ENCODE measurements at regions not wholly inside any gene's neighbourhood (a gene's known extent, or its start where the extent isn't known, plus 50 kb on each side); places are given as distances from the start of the nearest gene placed in this dataset.

DNA sequence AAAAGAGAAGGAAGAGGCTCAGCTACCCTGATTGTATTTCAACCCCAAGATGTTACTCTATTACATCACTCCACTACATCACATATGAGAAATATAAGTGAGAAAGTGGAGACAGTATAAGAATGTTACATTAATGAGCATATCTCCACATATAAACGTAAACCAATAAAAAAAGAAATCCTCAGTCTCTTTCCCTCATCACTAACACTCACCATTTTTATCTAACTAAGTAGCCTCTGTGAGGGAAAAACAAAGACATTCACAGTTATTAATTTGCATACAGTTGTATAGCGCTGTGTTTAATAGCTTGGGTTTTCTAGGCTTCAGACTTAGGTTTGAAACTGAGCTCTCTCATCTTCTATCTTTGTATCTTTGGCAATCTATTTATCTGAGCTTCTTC lies 489.1 kb upstream of the LRRTM4 start:
- Histone ChIP-seq H3F3A (ENCODE audit: insufficient read depth, low read length) (no peaks in the 10 kb centered on the region), H3K4me2 (ENCODE audit: low read length) (no peak overlapping the region), H3K79me2 (ENCODE audit: insufficient read depth, low read length) (no peaks in the 10 kb centered on the region), H3K9me2 (ENCODE audit: low read depth, low read length) (no peaks in the 10 kb centered on the region), H4K20me1 (ENCODE audit: insufficient read depth, low read length) (no peaks in the 10 kb centered on the region), H3K9ac (ENCODE audit: low read length) (no peak overlapping the region), H3K4me1 (ENCODE audit: insufficient read depth, low read length, severe bottlenecking) (no peaks in the 10 kb centered on the region), H3K36me3 (ENCODE audit: insufficient read depth, low read length) (no peaks in the 10 kb centered on the region), H3K4me3 (ENCODE audit: low read depth, low read length, poor library complexity, severe bottlenecking) (no peak overlapping the region), H3K27ac (ENCODE audit: low read depth, low read length, poor library complexity, severe bottlenecking) (no peak overlapping the region), H3K9me3 (ENCODE audit: low read length) (no peaks in the 10 kb centered on the region), H2AFZ (ENCODE audit: low read length) (no peak overlapping the region), H3K27me3 (ENCODE audit: insufficient read depth, low read length) (no peaks in the 10 kb centered on the region)
- no peak for TF ChIP-seq EZH2 (IDR thresholded peaks at IDR 0.05; ENCODE audit: borderline replicate concordance, low read length)

DNA sequence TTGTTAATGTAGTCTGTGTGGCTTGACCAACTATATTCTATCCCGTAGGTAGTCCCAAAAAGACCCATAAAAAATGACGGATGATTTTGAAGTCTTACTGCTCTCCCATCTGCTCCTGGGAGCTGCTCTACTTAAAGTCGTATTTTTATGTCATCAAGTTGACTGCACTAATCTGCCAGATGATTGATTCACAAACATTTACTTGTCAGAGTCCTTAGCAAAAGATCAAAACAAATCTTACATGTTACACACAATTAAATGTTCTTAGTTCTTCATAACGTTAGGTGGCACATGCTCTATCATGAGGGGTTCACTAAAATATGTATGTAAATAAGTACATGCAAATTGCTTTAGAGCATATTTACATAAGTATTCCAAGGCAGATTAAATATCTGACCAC lies 498.3 kb upstream of the LRRTM4 start:
- Histone ChIP-seq H3K27ac (ENCODE audit: low read depth, low read length, poor library complexity, severe bottlenecking) (no peak overlapping the region), H2AFZ (ENCODE audit: low read length) (no peak overlapping the region), H3K9me2 (ENCODE audit: low read depth, low read length) (no peaks in the 10 kb centered on the region), H3K4me3 (ENCODE audit: low read depth, low read length, poor library complexity, severe bottlenecking) (no peak overlapping the region), H3K4me1 (ENCODE audit: insufficient read depth, low read length, severe bottlenecking) (no peaks in the 10 kb centered on the region), H3K27me3 (ENCODE audit: insufficient read depth, low read length) (no peaks in the 10 kb centered on the region), H3K9ac (ENCODE audit: low read length) (no peak overlapping the region), H3K36me3 (ENCODE audit: insufficient read depth, low read length) (no peaks in the 10 kb centered on the region), H3K79me2 (ENCODE audit: insufficient read depth, low read length) (no peaks in the 10 kb centered on the region), H3K9me3 (ENCODE audit: low read length) (no peaks in the 10 kb centered on the region), H3F3A (ENCODE audit: insufficient read depth, low read length) (no peaks in the 10 kb centered on the region), H3K4me2 (ENCODE audit: low read length) (no peak overlapping the region), H4K20me1 (ENCODE audit: insufficient read depth, low read length) (no peaks in the 10 kb centered on the region)
- TF ChIP-seq, protein P1, sequence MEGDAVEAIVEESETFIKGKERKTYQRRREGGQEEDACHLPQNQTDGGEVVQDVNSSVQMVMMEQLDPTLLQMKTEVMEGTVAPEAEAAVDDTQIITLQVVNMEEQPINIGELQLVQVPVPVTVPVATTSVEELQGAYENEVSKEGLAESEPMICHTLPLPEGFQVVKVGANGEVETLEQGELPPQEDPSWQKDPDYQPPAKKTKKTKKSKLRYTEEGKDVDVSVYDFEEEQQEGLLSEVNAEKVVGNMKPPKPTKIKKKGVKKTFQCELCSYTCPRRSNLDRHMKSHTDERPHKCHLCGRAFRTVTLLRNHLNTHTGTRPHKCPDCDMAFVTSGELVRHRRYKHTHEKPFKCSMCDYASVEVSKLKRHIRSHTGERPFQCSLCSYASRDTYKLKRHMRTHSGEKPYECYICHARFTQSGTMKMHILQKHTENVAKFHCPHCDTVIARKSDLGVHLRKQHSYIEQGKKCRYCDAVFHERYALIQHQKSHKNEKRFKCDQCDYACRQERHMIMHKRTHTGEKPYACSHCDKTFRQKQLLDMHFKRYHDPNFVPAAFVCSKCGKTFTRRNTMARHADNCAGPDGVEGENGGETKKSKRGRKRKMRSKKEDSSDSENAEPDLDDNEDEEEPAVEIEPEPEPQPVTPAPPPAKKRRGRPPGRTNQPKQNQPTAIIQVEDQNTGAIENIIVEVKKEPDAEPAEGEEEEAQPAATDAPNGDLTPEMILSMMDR (IDR thresholded peaks at IDR 0.05; ENCODE audit: low read length): no peak
- no peak for TF ChIP-seq EZH2 (IDR thresholded peaks at IDR 0.05; ENCODE audit: borderline replicate concordance, low read length)

DNA sequence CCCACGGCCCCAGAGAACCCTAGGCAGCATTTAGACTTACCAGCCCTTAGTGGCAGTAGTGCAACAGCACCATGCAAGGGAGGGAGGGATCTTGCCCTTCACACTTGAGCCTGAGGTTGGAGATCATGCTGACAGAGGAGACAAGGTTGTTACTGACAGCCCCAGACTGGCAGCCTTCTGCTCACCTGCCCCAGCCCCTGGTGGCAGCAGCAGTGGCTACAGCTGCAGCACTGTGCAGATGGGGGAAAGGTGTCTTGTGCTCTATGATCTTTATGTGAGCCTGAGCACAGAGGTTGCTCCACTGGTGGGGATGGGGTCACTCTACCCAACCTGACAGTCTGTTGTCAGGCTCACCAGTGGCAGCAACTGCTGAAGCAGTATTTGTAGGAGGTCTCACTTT lies 501.2 kb upstream of the LRRTM4 start:
- H3K4me3 ChIP-seq (ENCODE audit: low read depth, low read length, poor library complexity, severe bottlenecking): no peak overlapping the region
- no peaks in the 10 kb centered on the region for H3K36me3 ChIP-seq (ENCODE audit: insufficient read depth, low read length)
- H4K20me1 ChIP-seq (ENCODE audit: insufficient read depth, low read length): no peaks in the 10 kb centered on the region
- no peaks in the 10 kb centered on the region for H3K9me2 ChIP-seq (ENCODE audit: low read depth, low read length)
- H3K79me2 ChIP-seq (ENCODE audit: insufficient read depth, low read length): no peaks in the 10 kb centered on the region
- H3K27me3 ChIP-seq (ENCODE audit: insufficient read depth, low read length): no peaks in the 10 kb centered on the region
- H3K9ac ChIP-seq (ENCODE audit: low read length): no peak overlapping the region
- TF ChIP-seq, protein P1 (IDR thresholded peaks at IDR 0.05; ENCODE audit: low read length): no peak
- TF ChIP-seq EZH2 (IDR thresholded peaks at IDR 0.05; ENCODE audit: borderline replicate concordance, low read length): no peak
- H3K4me1 ChIP-seq (ENCODE audit: insufficient read depth, low read length, severe bottlenecking): no peaks in the 10 kb centered on the region
- H2AFZ ChIP-seq (ENCODE audit: low read length): no peak overlapping the region
- no peak overlapping the region for H3K4me2 ChIP-seq (ENCODE audit: low read length)
- H3K9me3 ChIP-seq (ENCODE audit: low read length): no peaks in the 10 kb centered on the region
- H3K27ac ChIP-seq (ENCODE audit: low read depth, low read length, poor library complexity, severe bottlenecking): no peak overlapping the region
- H3F3A ChIP-seq (ENCODE audit: insufficient read depth, low read length): no peaks in the 10 kb centered on the region

DNA sequence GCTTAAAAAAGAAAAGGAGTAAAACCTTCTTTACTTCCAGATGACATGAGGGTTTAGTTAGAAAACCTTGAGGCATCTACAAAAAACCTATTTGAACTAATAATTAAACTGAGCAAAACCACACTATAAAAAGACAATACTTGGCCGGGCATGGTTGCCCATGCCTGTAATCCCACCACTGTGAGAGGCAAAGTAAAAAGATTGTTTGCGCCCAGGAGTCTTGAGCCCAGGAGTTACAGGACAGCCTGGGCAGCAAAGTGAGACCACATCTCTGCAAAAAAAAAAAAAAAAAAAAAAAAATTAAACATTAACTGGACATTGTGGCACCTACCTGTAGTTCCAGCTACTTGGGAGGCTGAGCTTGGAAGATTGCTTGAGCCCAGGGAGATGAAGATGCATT lies 502.8 kb upstream of the LRRTM4 start:
- Histone ChIP-seq H3K9ac (ENCODE audit: low read length) (no peak overlapping the region), H3K79me2 (ENCODE audit: insufficient read depth, low read length) (no peaks in the 10 kb centered on the region), H3K9me2 (ENCODE audit: low read depth, low read length) (no peaks in the 10 kb centered on the region), H3K36me3 (ENCODE audit: insufficient read depth, low read length) (no peaks in the 10 kb centered on the region), H3K27me3 (ENCODE audit: insufficient read depth, low read length) (no peaks in the 10 kb centered on the region), H3K4me2 (ENCODE audit: low read length) (no peak overlapping the region), H4K20me1 (ENCODE audit: insufficient read depth, low read length) (no peaks in the 10 kb centered on the region), H3F3A (ENCODE audit: insufficient read depth, low read length) (no peaks in the 10 kb centered on the region), H3K9me3 (ENCODE audit: low read length) (no peaks in the 10 kb centered on the region; the same call in 1 of the 2 replicates), H3K4me1 (ENCODE audit: insufficient read depth, low read length, severe bottlenecking) (no peaks in the 10 kb centered on the region), H2AFZ (ENCODE audit: low read length) (no peak overlapping the region), H3K4me3 (ENCODE audit: low read depth, low read length, poor library complexity, severe bottlenecking) (no peak overlapping the region), H3K27ac (ENCODE audit: low read depth, low read length, poor library complexity, severe bottlenecking) (no peak overlapping the region)
- no peak for TF ChIP-seq EZH2 (IDR thresholded peaks at IDR 0.05; ENCODE audit: borderline replicate concordance, low read length)
- TF ChIP-seq, protein P1 (IDR thresholded peaks at IDR 0.05; ENCODE audit: low read length): no peak

Measured in OCI-LY1 (cell line).